ENCODE measurements at regions not wholly inside any gene's neighbourhood (a gene's known extent, or its start where the extent isn't known, plus 50 kb on each side); places are given as distances from the start of the nearest gene placed in this dataset.

- H3K36me3 Mint-ChIP-seq (ENCODE audit: low read depth), result no peaks in the 10 kb centered on the region
- H3K9me3 Mint-ChIP-seq, result no peaks in the 10 kb centered on the region
- TF ChIP-seq CTCF (IDR thresholded peaks at IDR 0.05), result no peak
- H3K27ac Mint-ChIP-seq, result no peak overlapping the region
- ATAC-seq, result no peak
- intact Hi-C loops (cut with micrococcal nuclease), result loop anchor here (10.0 kb wide), 1 partner anchor 101 kb away; the partner anchor contains the start of gene GADD45G
- no peak for DNase-seq
- no peak overlapping the region for H3K4me3 Mint-ChIP-seq
- ChIA-PET POLR2A (no interaction called here), CTCF (no interaction called here)
- H3K4me1 Mint-ChIP-seq (ENCODE audit: low read depth), result peaks cover 48% of the 10 kb centered on the region
- no peaks in the 10 kb centered on the region for H3K27me3 Mint-ChIP-seq
These were observed 101.3 kb downstream of the GADD45G start for GRCh38 chr9:89706086-89706485.

GRCh38 chr9:89706731-89707191, 101.9 kb downstream of the GADD45G start:
- Mint-ChIP-seq H3K27ac (no peak overlapping the region), H3K36me3 (ENCODE audit: low read depth) (no peaks in the 10 kb centered on the region), H3K9me3 (no peaks in the 10 kb centered on the region), H3K4me3 (no peak overlapping the region), H3K27me3 (no peaks in the 10 kb centered on the region), H3K4me1 (ENCODE audit: low read depth) (peaks cover 43% of the 10 kb centered on the region)
- DNase-seq, result peak; percentile 23
- TF ChIP-seq CTCF (IDR thresholded peaks at IDR 0.05), result no peak
- intact Hi-C loops (cut with micrococcal nuclease), result loop anchor here (10.0 kb wide), 1 partner anchor 102 kb away; the partner anchor contains the start of gene GADD45G
- ATAC-seq, result peak; percentile 60
- CTCF ChIA-PET, result no interaction called here
- POLR2A ChIA-PET, result no interaction called here

- H3K4me1 Mint-ChIP-seq (ENCODE audit: low read depth), result peaks cover 32% of the 10 kb centered on the region
- H3K27ac Mint-ChIP-seq, result no peak overlapping the region
- POLR2A ChIA-PET, result no interaction called here
- DNase-seq (no peak), ATAC-seq (no peak)
- no peak for TF ChIP-seq CTCF (IDR thresholded peaks at IDR 0.05)
- H3K9me3 Mint-ChIP-seq, result no peaks in the 10 kb centered on the region
- CTCF ChIA-PET, result interaction anchor here (0.7 to 1.0 kb wide), 3 partner anchors 8 to 117 kb away, joined by 3 read pairs; no protein-coding TSS in a partner anchor
- intact Hi-C loops (cut with micrococcal nuclease), result no loop called here
- H3K27me3 Mint-ChIP-seq, result no peaks in the 10 kb centered on the region
- no peak overlapping the region for H3K4me3 Mint-ChIP-seq
- no peaks in the 10 kb centered on the region for H3K36me3 Mint-ChIP-seq (ENCODE audit: low read depth)
These were observed 105.9 kb downstream of the GADD45G start for GRCh38 chr9:89710697-89711096.

GRCh38 chr9:89711866-89712265, 107.1 kb downstream of the GADD45G start:
- intact Hi-C loops (cut with micrococcal nuclease), result no loop called here
- Mint-ChIP-seq H3K36me3 (ENCODE audit: low read depth) (no peaks in the 10 kb centered on the region), H3K27me3 (no peaks in the 10 kb centered on the region), H3K4me1 (ENCODE audit: low read depth) (peaks cover 29% of the 10 kb centered on the region), H3K9me3 (no peaks in the 10 kb centered on the region), H3K4me3 (no peak overlapping the region), H3K27ac (no peak overlapping the region)
- no peak for DNase-seq
- no peak for ATAC-seq
- ChIA-PET CTCF (interaction anchor here (0.9 kb wide), 1 partner anchor 10 kb away, joined by 3 read pairs; no protein-coding TSS in a partner anchor), POLR2A (no interaction called here)
- no peak for TF ChIP-seq CTCF (IDR thresholded peaks at IDR 0.05)

- no peak overlapping the region for H3K27ac Mint-ChIP-seq
- H3K4me3 Mint-ChIP-seq, result no peak overlapping the region
- TF ChIP-seq CTCF (IDR thresholded peaks at IDR 0.05), result no peak
- no peaks in the 10 kb centered on the region for H3K9me3 Mint-ChIP-seq
- no peak for DNase-seq
- no peak for ATAC-seq
- H3K4me1 Mint-ChIP-seq (ENCODE audit: low read depth), result peaks cover 29% of the 10 kb centered on the region
- H3K36me3 Mint-ChIP-seq (ENCODE audit: low read depth), result peaks cover 2% of the 10 kb centered on the region
- CTCF ChIA-PET, result interaction anchor here (0.9 kb wide), 1 partner anchor 10 kb away, joined by 3 read pairs; no protein-coding TSS in a partner anchor
- H3K27me3 Mint-ChIP-seq, result no peaks in the 10 kb centered on the region
- POLR2A ChIA-PET, result no interaction called here
- intact Hi-C loops (cut with micrococcal nuclease), result no loop called here
These were observed 107.5 kb downstream of the GADD45G start for GRCh38 chr9:89712283-89712682.

All from activated CD8-positive, alpha-beta T cell treated with anti-CD3 and anti-CD28 coated beads for 36 hours (primary cell).